ENCODE measurements at regions not wholly inside any gene's neighbourhood (a gene's known extent, or its start where the extent isn't known, plus 50 kb on each side); places are given as distances from the start of the nearest gene placed in this dataset.

DNA sequence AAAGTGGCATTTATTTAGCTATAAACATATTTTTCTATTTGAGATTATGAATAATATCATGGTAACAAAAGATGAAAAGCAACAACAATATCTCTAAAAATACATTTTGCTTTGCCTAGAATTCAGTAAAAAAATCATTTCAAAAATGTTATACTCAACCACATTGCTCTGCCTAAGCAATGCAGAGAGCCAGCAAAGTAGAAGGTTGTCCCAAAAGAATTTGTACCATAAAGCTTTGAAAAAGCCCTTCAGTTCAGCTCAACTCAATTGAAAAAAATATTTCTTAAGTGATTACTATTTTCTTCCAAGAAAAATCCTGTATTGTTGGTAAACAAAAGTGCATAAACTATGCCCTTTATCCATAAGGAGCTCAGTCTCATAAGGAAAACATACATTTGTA lies 301.2 kb upstream of the ARSJ start:
- Mint-ChIP-seq H3K36me3 (ENCODE audit: low read depth) (no peaks in the 10 kb centered on the region), H3K27ac (no peak overlapping the region), H3K9me3 (no peaks in the 10 kb centered on the region), H3K4me1 (no peaks in the 10 kb centered on the region), H3K27me3 (no peaks in the 10 kb centered on the region), H3K4me3 (no peak overlapping the region)
- POLR2A ChIA-PET, result no interaction called here
- no peak for DNase-seq
- CTCF ChIA-PET, result no interaction called here

DNA sequence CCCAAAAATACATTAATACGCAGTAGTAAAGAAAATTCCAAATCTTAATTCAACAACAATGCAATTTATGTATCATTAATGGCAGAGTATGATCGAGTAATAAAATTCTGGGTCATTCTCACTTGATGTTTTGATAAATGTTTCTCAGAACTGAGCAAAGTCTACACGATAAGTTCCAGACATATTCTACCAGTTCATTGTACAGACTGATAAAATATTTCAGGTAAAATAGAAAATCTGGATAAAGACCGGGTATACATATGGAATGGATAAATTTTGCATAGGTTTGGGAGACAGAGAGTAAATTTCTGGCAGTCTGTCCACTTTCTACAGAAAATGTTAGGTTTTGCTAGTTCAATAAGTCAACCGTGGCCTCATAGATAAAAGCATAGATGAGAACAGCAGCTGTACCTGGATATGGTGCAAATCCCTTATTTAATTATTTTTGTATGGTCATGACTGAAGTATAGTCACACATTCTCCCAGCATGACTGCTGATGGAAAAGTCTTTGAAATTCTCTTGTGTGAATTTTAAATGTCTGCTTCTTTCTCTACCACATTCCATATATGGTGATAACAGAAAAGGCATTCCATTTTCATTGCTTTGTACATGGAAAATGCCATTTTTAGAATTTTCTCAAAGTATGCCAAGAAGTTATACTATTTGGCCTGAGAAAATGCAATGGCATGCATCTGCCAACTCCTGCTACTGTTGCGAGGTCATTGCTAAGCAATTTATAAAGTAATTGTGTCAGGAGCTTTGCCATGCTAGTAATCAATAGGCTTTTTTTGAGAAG lies 301.9 kb upstream of the ARSJ start:
- CTCF ChIA-PET, result no interaction called here
- POLR2A ChIA-PET, result no interaction called here
- H3K27me3 Mint-ChIP-seq, result no peaks in the 10 kb centered on the region

DNA sequence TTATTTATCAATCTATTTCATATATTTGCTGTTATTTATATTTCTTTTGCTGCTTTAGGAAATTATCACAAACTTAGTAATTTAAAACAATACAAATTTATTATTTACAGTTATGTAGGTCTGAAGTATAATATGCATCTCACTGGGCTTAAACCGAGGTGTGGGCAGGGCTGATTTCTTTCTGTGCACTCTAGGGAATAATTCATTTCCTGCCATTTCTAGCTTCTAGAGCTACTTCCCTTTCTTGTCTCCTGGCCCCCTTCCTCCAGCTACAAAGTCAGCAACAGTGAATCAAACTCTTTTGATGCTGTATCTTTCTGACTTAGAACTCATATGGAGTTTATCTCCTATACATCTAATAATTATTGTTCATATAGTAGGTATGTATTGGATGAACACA lies 303.5 kb upstream of the ARSJ start:
- H3K27me3 Mint-ChIP-seq, result no peaks in the 10 kb centered on the region
- H3K36me3 Mint-ChIP-seq (ENCODE audit: low read depth), result no peaks in the 10 kb centered on the region
- no peak overlapping the region for H3K4me3 Mint-ChIP-seq
- ChIA-PET POLR2A (no interaction called here), CTCF (no interaction called here)
- H3K4me1 Mint-ChIP-seq, result no peaks in the 10 kb centered on the region
- no peak for DNase-seq
- H3K27ac Mint-ChIP-seq, result no peak overlapping the region
- H3K9me3 Mint-ChIP-seq, result no peaks in the 10 kb centered on the region

More for the DNA sequence above, 301.9 kb upstream of the ARSJ start:
- no peaks in the 10 kb centered on the region for H3K36me3 Mint-ChIP-seq (ENCODE audit: low read depth)
- H3K9me3 Mint-ChIP-seq, result no peaks in the 10 kb centered on the region
- no peak for DNase-seq
- no peak overlapping the region for H3K27ac Mint-ChIP-seq
- no peaks in the 10 kb centered on the region for H3K4me1 Mint-ChIP-seq
- H3K4me3 Mint-ChIP-seq, result no peak overlapping the region

DNA sequence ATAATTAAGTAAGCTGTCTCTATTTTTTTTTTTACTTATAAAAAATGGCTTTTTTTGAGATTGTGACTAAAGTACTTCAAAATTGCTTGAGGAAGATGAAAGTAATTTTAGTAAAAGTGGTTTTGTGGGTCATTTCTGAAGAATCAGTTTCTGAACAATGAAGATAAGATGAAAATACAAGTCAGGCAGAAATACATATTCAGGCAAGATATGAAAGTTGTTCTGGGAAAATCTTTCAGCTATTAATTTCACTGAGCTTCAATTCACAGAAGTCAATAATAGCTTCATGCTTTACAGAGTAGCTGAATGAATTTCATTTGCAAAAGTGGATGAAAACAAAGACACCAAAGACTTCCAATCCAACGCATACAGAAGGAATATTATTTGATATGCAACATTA lies 305.2 kb upstream of the ARSJ start:
- CTCF ChIA-PET, result no interaction called here
- POLR2A ChIA-PET, result no interaction called here

DNA sequence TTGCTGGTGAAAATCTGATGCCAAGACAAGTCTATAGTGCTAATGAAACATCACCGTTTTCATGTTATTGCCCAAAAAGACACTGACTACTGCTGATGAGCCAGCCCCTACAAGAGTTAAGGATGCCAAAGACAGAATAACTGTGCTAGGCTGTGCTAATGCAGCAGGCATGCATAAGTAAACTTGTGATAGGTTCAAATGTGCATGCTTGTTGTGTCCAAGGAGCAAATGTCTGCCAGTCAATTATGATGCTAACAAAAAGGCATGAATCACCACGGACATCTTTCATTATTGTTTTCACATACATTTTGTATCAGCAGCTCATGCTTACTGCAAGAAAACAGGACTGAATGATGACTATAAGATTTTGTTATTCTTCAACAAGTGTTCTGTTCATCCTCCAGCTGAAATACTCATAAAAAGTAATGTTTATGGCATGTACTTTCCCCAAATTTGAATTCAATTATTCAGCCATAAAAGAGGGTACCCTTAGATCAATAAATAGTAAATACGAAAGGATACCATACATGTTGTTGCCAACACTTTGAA lies 306.9 kb upstream of the ARSJ start:
- ChIA-PET CTCF (no interaction called here), POLR2A (no interaction called here)
- Mint-ChIP-seq H3K9me3 (no peaks in the 10 kb centered on the region), H3K36me3 (ENCODE audit: low read depth) (no peaks in the 10 kb centered on the region), H3K27me3 (no peaks in the 10 kb centered on the region), H3K4me1 (no peaks in the 10 kb centered on the region), H3K4me3 (no peak overlapping the region), H3K27ac (no peak overlapping the region)
- DNase-seq, result no peak

More for the DNA sequence above, 305.2 kb upstream of the ARSJ start:
- H3K27ac Mint-ChIP-seq, result no peak overlapping the region
- H3K36me3 Mint-ChIP-seq (ENCODE audit: low read depth), result no peaks in the 10 kb centered on the region
- no peak for DNase-seq
- no peaks in the 10 kb centered on the region for H3K9me3 Mint-ChIP-seq
- no peak overlapping the region for H3K4me3 Mint-ChIP-seq
- H3K27me3 Mint-ChIP-seq, result no peaks in the 10 kb centered on the region
- no peaks in the 10 kb centered on the region for H3K4me1 Mint-ChIP-seq

DNA sequence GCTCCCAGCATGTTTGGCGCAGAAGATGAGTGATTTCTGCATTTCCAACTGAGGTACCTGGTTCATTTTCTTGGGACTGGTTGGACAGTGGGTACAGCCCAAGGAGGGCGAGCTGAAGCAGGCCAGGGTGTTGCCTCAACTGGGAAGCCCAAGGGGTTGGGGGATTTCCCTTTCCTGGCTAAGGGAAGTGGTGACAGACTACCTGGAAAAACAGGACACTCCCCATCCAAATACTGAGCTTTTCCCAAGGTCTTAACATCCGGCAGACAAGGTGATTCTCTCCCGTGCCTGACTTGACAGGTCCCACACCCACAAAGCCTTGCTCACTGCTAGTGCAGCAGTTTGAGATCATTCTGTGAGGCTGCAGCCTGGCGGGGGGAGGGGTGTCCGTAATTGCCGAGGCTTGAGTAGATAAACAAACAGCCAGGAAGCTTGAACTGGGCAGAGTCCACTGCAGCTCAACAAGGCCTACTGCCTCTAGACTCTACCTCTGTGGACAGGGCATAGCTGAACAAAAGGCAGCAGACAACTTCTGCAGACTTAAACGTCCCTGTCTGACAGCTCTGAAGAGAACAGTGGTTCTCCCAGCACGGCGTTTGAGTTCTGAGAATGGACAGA lies 307.7 kb upstream of the ARSJ start:
- no peaks in the 10 kb centered on the region for H3K4me1 Mint-ChIP-seq
- DNase-seq, result no peak
- no peaks in the 10 kb centered on the region for H3K27me3 Mint-ChIP-seq
- H3K9me3 Mint-ChIP-seq, result no peaks in the 10 kb centered on the region
- no peak overlapping the region for H3K27ac Mint-ChIP-seq
- POLR2A ChIA-PET, result no interaction called here
- no peaks in the 10 kb centered on the region for H3K36me3 Mint-ChIP-seq (ENCODE audit: low read depth)
- CTCF ChIA-PET, result no interaction called here
- no peak overlapping the region for H3K4me3 Mint-ChIP-seq

DNA sequence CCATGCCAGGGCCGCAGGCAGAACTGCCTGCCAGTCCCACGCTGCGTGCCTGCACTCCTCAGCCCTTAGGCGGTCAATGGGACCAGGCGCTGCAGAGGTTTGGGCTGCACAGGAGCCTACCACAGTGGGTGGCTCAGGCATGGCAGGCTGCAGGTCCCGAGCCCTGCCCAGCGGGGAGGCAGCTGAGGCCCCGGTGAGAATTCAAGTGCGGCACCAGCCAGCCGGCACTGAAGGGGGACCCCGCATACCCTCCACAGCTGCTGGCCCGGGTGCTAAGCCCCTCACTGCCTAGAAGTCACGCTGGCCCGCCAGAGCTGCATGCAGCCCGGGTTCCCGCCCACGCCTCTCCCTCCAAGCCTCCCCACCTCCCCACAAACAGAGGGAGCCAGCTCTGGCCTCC lies 302.5 kb upstream of the UGT8 start:
- POLR2A ChIA-PET, result no interaction called here
- Mint-ChIP-seq H3K27ac (no peak overlapping the region), H3K27me3 (no peaks in the 10 kb centered on the region), H3K9me3 (peaks cover 6% of the 10 kb centered on the region), H3K4me1 (no peaks in the 10 kb centered on the region), H3K4me3 (no peak overlapping the region), H3K36me3 (ENCODE audit: low read depth) (no peaks in the 10 kb centered on the region)
- DNase-seq, result no peak
- CTCF ChIA-PET, result no interaction called here

DNA sequence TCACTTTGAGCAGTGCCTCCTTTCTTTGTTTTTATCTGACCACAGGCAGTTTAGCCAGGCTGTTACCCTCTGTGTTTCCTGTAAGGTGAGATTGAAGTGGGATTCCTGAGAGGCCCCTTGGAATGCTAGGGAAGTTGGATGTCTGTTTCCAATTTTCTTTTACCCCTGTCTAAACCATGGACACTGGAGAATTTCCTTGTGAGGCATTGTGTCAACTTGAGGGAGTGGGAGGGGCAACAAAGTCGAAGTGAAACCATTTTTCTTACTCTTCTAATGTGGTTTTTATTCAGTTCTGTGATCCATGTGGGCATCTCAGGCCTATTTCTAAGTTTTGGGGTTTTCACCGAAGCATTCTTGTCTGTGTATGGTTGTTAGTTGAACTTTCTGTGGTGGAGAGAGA lies 296.1 kb upstream of the UGT8 start:
- ChIA-PET CTCF (no interaction called here), POLR2A (no interaction called here)
- Mint-ChIP-seq H3K4me3 (no peak overlapping the region), H3K27ac (no peak overlapping the region), H3K9me3 (no peaks in the 10 kb centered on the region), H3K4me1 (no peaks in the 10 kb centered on the region), H3K27me3 (no peaks in the 10 kb centered on the region), H3K36me3 (ENCODE audit: low read depth) (no peaks in the 10 kb centered on the region)
- DNase-seq, result no peak

DNA sequence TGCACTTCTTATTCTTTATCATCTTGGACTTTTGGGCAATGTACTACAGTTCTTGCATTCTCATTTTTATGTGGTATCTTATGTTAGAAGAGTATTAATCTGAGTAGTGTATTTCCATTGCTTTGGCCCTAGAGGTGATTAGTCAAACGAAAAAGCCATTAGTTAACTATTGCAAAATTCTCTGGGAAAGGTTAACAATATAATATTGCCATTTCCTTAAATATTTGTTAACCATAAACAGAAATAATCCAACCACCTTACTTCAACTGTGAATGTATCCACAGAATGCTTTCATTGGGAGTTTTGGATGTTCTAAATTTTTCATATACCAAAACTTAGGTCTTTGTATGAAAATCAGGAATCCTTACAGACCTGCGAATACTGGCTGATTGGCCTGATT lies 294.6 kb upstream of the UGT8 start:
- no peaks in the 10 kb centered on the region for H3K4me1 Mint-ChIP-seq
- H3K27ac Mint-ChIP-seq, result no peak overlapping the region
- ChIA-PET POLR2A (no interaction called here), CTCF (no interaction called here)
- H3K9me3 Mint-ChIP-seq, result no peaks in the 10 kb centered on the region
- H3K4me3 Mint-ChIP-seq, result no peak overlapping the region
- H3K27me3 Mint-ChIP-seq, result no peaks in the 10 kb centered on the region
- no peak for DNase-seq
- no peaks in the 10 kb centered on the region for H3K36me3 Mint-ChIP-seq (ENCODE audit: low read depth)

DNA sequence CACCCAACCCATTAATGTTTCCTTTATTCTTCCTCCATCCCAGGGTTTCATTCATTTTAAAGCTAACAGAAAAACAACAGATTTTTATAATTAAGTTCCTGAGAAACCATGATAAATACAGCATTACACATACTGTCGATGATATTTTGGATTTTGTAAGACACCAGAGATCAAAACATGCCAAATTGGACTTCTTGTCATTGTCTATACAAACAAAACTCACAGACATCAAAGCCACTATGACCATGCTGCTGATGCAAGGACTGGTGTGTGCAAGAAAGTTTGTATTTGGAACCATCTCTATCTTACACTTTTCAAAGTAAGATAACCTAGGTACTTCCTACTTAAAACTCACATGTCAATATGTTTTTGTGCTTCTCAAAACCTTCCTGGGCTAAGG lies 294.0 kb upstream of the UGT8 start:
- Mint-ChIP-seq H3K27ac (no peak overlapping the region), H3K9me3 (no peaks in the 10 kb centered on the region), H3K27me3 (no peaks in the 10 kb centered on the region), H3K4me3 (no peak overlapping the region), H3K4me1 (no peaks in the 10 kb centered on the region), H3K36me3 (ENCODE audit: low read depth) (no peaks in the 10 kb centered on the region)
- CTCF ChIA-PET, result no interaction called here
- no peak for DNase-seq
- POLR2A ChIA-PET, result no interaction called here

DNA sequence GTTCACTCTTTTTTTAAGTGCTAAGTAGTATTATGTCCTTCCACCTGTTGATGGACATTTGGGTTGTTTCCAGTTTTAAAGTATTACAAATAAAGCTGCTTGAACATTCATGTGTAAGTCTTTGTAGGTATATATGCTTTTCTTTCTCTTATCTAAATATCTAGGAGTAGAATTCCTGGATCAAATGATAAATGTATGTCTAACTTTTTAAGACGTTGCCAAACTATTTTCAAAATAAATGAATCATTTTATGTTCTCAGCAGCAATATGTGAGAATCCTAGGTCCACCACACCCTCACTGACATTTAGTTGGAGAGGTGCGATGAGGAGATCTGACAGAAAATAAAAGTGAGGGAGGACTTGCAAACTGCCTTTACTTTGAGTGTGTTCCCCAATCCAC lies 291.7 kb upstream of the UGT8 start:
- no peaks in the 10 kb centered on the region for H3K36me3 Mint-ChIP-seq (ENCODE audit: low read depth)
- no peaks in the 10 kb centered on the region for H3K9me3 Mint-ChIP-seq
- H3K4me3 Mint-ChIP-seq, result no peak overlapping the region
- POLR2A ChIA-PET, result no interaction called here
- DNase-seq, result no peak
- CTCF ChIA-PET, result no interaction called here
- H3K27ac Mint-ChIP-seq, result no peak overlapping the region
- no peaks in the 10 kb centered on the region for H3K27me3 Mint-ChIP-seq
- H3K4me1 Mint-ChIP-seq, result no peaks in the 10 kb centered on the region

DNA sequence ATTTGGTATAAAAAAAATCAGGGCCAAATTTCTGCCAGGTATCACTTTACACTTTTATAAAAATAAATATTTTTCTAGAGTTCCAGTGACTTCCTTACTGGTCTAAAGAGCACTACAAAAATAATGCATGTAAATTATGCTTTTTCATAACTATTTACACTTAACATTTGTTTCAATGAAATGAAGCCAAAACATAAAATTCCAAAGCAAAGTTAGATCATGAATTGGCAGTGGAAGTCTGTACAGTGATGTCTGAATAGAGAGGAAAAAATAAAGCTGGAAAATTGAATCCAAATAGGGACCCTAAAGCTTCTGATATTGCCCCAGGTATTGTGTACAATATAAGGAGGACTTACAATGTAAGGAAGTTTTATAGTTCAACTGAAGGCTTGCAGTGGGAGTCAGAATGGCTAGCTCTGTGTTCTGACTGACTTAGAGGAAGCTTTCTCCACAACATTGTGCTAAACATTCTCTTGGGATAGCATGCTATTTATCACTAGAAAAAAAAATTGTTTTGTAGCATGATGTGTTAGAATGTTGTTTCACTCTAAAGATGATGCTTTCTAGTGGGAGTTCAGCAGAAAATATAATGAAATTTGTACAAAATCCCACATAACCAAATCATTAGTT lies 288.2 kb upstream of the UGT8 start:
- Mint-ChIP-seq H3K36me3 (ENCODE audit: low read depth) (no peaks in the 10 kb centered on the region), H3K27me3 (no peaks in the 10 kb centered on the region), H3K4me3 (no peak overlapping the region), H3K27ac (no peak overlapping the region), H3K9me3 (no peaks in the 10 kb centered on the region), H3K4me1 (no peaks in the 10 kb centered on the region)
- DNase-seq, result no peak
- POLR2A ChIA-PET, result no interaction called here
- CTCF ChIA-PET, result no interaction called here

DNA sequence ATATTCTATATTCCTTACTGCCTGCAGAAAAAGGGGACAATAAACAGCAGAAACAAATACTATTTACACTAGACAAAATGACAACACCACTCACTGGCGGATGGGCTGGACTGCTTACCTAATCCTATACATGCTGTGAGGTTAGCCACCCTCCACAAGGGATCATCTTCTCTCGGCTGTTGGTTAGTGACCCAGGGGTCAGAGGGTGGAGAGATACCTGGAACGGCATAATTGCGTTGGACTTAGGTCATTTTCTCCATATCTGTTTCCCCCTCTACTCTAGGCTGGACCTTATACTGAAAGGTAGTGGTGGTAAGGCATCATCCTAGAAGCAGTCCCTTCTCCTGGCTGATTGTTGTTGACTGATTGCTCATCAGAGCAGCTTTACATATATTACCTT lies 286.8 kb upstream of the UGT8 start:
- CTCF ChIA-PET, result no interaction called here
- Mint-ChIP-seq H3K4me1 (no peaks in the 10 kb centered on the region), H3K9me3 (no peaks in the 10 kb centered on the region), H3K27ac (no peak overlapping the region), H3K36me3 (ENCODE audit: low read depth) (no peaks in the 10 kb centered on the region), H3K27me3 (no peaks in the 10 kb centered on the region), H3K4me3 (no peak overlapping the region)
- DNase-seq, result no peak
- POLR2A ChIA-PET, result no interaction called here

DNA sequence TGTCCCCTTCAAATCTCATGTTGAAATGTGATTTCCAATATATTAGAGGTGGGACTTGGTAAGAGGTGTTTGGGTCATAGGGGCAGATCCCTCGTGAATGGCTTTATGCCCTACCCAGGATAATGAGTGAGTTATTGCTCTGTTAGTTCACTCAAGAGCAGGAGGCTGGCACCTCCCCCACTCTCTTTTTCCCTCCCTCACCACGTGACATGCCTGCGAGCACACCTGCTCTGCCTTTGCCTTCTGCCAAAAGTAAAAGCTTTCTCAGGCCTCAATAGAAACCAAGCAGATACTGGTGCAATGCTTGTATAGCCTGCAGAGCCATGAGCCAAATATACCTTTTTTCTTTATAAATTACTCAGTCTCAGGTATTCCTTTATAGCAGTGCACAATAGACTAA lies 286.3 kb upstream of the UGT8 start:
- H3K4me1 Mint-ChIP-seq, result no peaks in the 10 kb centered on the region
- no peaks in the 10 kb centered on the region for H3K9me3 Mint-ChIP-seq
- no peak overlapping the region for H3K4me3 Mint-ChIP-seq
- H3K27me3 Mint-ChIP-seq, result no peaks in the 10 kb centered on the region
- ChIA-PET POLR2A (no interaction called here), CTCF (no interaction called here)
- no peak for DNase-seq
- H3K36me3 Mint-ChIP-seq (ENCODE audit: low read depth), result no peaks in the 10 kb centered on the region
- H3K27ac Mint-ChIP-seq, result no peak overlapping the region
